ENCODE measurements at regions not wholly inside any gene's neighbourhood (a gene's known extent, or its start where the extent isn't known, plus 50 kb on each side); places are given as distances from the start of the nearest gene placed in this dataset.
"Not testable (repeated sequence)": the region's sequence is repeated elsewhere in the genome, so short reads cannot be mapped to it uniquely, and the experiment has no call there.

GRCh38 chr2:62654876-62655359 lies 50.6 kb upstream of the EHBP1 start:
- no peak for DNase-seq

DNA sequence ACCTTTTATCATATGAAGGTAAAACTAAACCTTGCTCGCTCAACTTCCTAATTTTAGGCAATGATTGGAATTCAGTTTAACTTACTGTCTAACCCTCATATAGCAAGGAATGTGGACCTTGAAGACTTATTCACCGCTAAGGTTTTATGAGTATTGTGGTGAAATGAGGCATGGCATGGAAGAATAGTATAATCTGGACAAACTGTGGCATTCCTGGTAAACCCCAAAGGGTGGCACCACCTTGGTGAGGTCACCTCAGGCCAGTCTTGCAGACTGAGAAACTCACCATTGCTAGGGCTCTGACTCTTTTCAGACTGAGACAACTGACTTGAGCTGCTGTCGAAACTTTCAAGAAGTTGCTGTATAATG lies 51.1 kb upstream of the EHBP1 start:
- DNase-seq, result no peak

- DNase-seq, result no peak
Measured at GRCh38 chr2:62653582-62654422, 51.7 kb upstream of the EHBP1 start.

GRCh38 chr2:62649087-62649486 lies 56.4 kb upstream of the EHBP1 start:
- DNase-seq, result not testable (repeated sequence)

GRCh38 chr2:62643100-62643471 lies 62.4 kb upstream of the EHBP1 start:
- no peak for DNase-seq

DNA sequence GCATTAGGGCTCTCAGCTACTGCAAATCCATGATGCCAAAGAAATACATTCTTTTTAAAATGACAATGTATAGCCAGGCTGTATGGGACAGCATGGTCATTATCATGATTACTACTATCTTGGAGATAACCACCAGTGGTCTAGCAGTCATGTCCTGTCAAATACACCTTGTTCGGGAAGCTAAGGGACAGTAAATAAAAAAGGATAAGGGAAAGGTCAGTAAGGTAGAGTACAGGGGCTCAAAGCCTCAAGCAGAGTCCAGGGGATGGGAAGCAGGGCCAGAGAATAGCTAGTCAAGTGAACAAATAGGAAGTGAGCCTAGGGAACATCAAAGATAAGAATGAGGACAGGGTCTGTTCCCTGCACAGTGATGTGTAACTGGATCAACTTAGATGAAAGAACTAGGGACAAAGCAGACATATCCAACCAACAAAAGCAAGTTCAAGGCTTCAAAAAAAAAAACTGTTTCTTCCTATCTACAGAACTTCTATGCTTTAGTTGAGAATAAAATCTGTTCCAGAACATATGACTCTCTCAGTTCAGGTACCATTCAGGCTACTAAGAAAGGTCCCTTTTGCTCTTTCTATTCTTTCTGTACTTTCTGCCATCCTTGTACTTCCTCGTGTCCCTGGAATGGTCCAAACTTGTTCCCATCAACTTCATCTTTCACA lies 62.9 kb upstream of the EHBP1 start:
- DNase-seq, result no peak

- no peak for DNase-seq
Measured at GRCh38 chr2:62641936-62642335, 63.6 kb upstream of the EHBP1 start.

DNA sequence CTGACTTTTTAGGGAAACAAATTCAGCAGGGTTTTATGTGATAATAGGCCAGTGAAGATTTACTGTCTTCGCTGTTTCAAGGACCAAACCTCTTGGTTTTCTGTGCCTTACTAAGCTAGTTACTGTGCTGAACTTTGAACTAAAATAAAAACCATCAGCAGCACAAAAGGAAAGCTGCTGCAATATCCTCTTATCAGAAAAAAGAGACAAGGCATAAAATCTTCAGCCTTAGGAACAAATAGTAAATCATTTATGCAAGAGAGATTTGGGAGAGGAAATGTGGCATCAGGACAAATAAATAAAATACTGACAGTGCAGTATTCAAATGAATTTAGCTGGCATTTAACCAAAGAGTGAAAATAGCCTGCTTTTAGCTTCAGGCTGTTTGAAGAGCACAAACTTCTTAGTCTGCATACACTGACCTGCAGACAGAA lies 64.1 kb upstream of the EHBP1 start:
- DNase-seq, result no peak

DNA sequence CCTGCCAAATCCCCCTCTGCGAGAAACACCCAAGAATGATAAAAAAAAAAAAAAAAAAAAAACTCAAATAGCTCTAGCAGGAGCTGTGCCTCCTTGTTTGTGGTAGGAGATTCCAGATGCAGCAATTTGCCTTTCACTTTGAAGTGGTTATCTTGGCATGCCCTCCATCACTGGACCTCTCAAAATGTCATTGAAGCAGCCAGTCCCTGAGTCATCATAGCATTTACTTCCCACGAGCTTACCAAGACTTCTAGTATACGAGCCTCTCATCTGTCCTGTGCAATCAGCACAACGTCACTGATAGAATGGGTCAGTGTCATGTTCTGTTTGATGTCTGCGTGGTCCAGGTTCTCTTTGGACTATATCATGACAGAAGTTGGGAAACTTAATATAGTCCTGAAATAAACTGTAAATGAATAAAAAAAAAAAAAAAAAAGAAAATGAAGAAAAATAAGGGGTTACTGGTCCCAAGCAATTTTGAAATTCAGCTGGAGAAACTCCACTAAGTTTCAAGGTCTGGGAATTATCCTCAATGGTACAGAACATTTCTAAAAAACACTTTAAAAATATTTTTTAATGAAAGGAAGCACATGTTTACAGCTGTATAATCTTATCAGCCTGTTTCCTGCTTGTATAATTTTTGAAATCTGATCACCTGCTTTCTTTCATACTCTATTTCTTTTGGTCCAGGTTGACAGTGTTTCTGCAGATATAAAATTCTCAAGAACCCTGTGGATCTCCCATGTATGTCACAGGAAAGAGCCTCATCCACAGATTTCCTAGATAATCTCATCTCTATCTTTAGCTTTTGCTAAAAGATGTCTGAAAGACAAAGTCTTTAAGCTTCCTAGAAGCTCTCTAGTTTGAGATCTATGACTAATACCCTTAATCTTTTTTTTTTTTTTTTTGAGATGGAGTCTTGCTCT lies 74.1 kb upstream of the EHBP1 start:
- DNase-seq, result no peak

DNA sequence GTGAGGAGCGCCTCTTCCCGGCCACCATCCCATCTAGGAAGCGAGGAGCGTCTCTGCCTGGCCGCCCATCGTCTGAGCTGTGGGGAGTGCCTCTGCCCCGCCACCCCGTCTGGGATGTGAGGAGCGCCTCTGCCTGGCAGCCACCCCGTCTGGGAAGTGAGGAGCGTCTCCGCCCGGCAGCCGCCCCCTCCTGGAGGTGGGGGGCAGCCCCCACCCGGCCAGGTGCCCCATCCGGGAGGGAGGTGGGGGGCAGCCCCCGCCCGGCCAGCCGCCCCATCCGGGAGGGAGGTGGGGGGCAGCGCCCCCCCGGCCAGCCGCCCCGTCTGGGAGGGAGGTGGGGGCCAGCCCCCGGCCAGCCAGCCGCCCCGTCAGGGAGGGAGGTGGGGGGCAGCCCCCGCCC lies 75.3 kb upstream of the EHBP1 start:
- DNase-seq, result not testable (repeated sequence)

GRCh38 chr2:62629310-62629709 lies 76.2 kb upstream of the EHBP1 start:
- DNase-seq, result not testable (repeated sequence)

- DNase-seq, result no peak
Measured at GRCh38 chr2:62627667-62628066, 77.8 kb upstream of the EHBP1 start.

DNA sequence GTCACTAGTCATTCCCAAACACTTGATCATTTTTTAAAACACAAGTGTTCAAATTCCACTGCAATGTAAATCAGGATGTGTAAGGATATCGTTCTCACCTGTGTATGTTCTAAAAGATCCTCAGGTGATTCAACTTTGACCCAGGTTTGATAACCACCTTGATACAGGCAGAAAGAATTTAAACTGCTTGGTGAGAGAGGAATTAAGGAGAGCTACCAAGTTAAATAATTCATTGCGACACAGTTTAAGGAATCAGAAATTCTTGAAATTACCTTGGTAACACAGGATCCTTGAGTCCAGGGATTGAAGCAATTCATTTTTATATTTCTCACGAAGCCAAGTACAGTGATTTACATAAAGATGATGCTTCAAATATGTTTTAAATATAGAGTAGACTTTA lies 80.7 kb upstream of the EHBP1 start:
- DNase-seq, result no peak

DNA sequence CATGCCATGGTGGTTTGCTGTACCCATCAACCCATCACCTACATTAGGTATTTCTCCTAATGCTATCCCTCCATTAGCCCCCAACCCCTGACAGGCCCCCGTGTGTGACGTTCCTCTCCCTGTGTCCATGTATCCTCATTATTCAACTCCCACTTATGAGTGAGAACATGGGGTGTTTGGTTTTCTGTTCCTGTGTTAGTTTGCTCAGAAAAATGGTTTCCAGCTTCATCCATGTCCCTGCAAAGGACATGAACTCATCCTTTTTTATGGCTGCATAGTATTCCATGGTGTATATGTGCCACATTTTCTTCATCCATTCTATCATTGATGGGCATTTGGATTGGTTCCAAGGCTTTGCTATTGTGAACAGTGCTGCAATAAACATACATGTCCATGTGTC lies 89.0 kb upstream of the EHBP1 start:
- DNase-seq, result not testable (repeated sequence)

DNA sequence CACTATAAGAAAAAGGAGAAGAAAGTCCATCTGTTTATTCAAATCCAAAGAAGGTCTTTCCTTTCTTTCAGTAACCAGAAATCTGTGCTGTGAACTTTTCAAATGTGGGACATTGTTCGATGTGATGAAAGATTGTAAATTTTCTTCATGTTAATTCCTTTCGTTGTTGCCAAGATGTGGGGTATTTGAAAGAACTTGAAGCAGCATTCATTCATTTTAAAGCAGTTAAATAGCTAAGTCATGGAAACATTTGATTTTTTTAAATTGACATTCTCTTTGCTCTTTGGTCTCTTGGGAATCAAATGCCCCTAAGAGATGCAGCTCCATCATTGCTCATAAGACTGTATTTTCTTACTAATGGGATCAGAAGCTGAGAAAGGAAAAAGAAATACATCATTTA lies 93.7 kb upstream of the EHBP1 start:
- DNase-seq, result no peak

GRCh38 chr2:62605471-62605870 lies 99.5 kb upstream of the TMEM17 start:
- not testable (repeated sequence) for DNase-seq

DNA sequence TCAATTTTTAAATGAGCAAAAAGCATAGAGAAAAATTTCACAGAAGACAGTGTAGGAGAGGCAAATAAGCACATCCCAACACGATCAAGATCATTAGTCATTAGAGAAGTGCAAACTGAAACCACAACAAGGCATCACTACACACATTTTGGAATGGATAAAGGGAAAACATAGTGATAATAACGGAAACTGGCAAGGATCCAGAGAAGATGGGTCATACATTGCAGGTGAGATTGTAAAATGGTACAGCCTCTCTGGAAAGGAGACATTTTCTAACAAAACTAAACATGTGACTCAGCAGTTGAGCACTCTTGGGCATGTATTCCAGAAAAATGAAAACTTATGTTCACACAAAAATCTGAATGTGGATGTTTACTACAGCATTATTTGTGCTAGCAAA lies 98.3 kb upstream of the TMEM17 start:
- DNase-seq, result no peak

DNA sequence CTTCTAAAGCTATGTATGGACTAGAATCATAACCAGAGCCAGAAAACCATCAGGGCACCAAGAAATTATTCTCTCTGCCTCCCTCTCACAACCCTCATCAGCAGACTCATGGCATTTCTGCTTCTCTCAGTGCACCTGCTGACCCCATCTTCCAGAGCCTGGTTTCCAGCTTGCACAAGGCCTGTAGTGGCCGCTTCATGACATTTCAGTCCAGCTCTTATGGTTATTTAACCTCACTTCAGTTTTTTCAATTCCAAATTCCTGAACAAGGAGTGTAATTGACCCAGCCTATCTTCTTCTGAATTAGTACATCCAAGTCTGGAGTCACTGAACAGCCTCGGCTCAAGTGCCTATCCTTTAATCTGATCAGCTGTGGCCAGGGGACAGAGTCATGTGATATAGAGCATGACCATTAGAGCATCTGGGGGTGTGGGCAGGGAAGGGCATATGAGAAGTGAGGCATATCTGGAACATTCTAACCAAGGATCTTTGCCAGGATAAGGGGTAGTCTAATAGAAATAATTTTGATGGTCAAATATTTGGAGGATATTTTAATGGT lies 97.2 kb upstream of the TMEM17 start:
- no peak for DNase-seq

- DNase-seq, result not testable (repeated sequence)
Measured at GRCh38 chr2:62599674-62600410, 93.8 kb upstream of the TMEM17 start.

- DNase-seq, result no peak
Measured at GRCh38 chr2:62597323-62597722, 91.3 kb upstream of the TMEM17 start.
